SJSA1 (cell line): ENCODE measurements at regions not wholly inside any gene's neighbourhood (a gene's known extent, or its start where the extent isn't known, plus 50 kb on each side); places are given as distances from the start of the nearest gene placed in this dataset.
"Not testable (repeated sequence)": the region's sequence is repeated elsewhere in the genome, so short reads cannot be mapped to it uniquely, and the experiment has no call there.

Experiments used
- DNase-seq, 2 experiments: peaks; one replicate each; pipeline ENCODE4 v3.0.0-alpha.2; 2015 to 2020; ENCODE audit warnings: low spot score in 2 of 2, low read depth in 1 of 2
- H3K27ac ChIP-seq: fragments of 250-450 bp; sonication (Bioruptor Pico); 2 replicates; pipeline ENCODE4 v1.5.1; 2020; ENCODE audit warnings: mild to moderate bottlenecking, moderate library complexity
- H3K27me3 ChIP-seq: fragments of 250-450 bp; sonication (Bioruptor Pico); replicated peaks from 2 replicates; pipeline ENCODE4 v1.5.1; 2020; ENCODE audit warnings: mild to moderate bottlenecking, moderate library complexity
- H3K36me3 ChIP-seq: fragments of 250-450 bp; sonication (Bioruptor Pico); 2 replicates; pipeline ENCODE4 v1.5.1; 2020; ENCODE audit warnings: mild to moderate bottlenecking
- H3K4me1 ChIP-seq: fragments of 250-450 bp; sonication (Bioruptor Pico); replicated peaks from 2 replicates; pipeline ENCODE4 v1.6.1; 2021; ENCODE audit warnings: mild to moderate bottlenecking
- H3K4me3 ChIP-seq: fragments of 250-450 bp; sonication (Bioruptor Pico); 2 replicates; pipeline ENCODE4 v1.5.1; 2020; ENCODE audit warnings: mild to moderate bottlenecking
- H3K9me3 ChIP-seq: fragments of 250-450 bp; sonication (Bioruptor Pico); replicated peaks from 2 replicates; pipeline ENCODE4 v1.5.1; 2020; ENCODE audit warnings: mild to moderate bottlenecking

GRCh38 chr14:28301179-28301578 lies 465.4 kb upstream of the FOXG1 start:
- no peaks in the 10 kb centered on the region for H3K9me3 ChIP-seq
- H3K36me3 ChIP-seq: no peaks in the 10 kb centered on the region
- no peaks in the 10 kb centered on the region for H3K4me1 ChIP-seq
- no peak overlapping the region for H3K27ac ChIP-seq
- H3K27me3 ChIP-seq: no peaks in the 10 kb centered on the region
- DNase-seq: no peak
- H3K4me3 ChIP-seq: no peak overlapping the region

GRCh38 chr14:28303248-28303647 lies 463.3 kb upstream of the FOXG1 start:
- Histone ChIP-seq H3K9me3 (no peaks in the 10 kb centered on the region), H3K4me1 (no peaks in the 10 kb centered on the region; the same call in none of the 2 replicates), H3K4me3 (no peak overlapping the region), H3K27ac (no peak overlapping the region), H3K36me3 (no peaks in the 10 kb centered on the region), H3K27me3 (no peaks in the 10 kb centered on the region)
- no peak for DNase-seq

DNA sequence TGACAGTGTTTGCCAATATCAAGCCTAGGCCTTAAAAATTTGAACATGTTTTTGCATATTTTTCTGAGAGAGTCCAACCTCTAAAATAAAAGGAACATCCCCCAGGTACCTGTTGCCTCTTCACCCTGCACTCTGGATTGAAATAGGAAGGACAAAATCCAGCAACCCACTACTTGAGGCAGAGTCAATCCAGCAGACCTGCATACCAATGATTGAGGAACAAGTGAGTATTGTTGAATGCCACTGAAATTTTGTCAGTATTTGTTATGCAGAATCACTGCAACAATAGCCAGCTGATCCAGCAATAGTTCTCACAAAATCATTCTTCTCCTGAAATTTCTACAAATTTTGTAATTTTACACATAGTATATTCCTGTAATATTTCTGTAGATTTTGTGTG lies 460.6 kb upstream of the FOXG1 start:
- Histone ChIP-seq H3K27ac (no peak overlapping the region), H3K4me1 (peaks cover 4% of the 10 kb centered on the region), H3K4me3 (no peak overlapping the region), H3K9me3 (no peaks in the 10 kb centered on the region), H3K27me3 (no peaks in the 10 kb centered on the region), H3K36me3 (no peaks in the 10 kb centered on the region)
- no peak for DNase-seq

- H3K27ac ChIP-seq: no peak overlapping the region
- no peak overlapping the region for H3K4me3 ChIP-seq
- no peaks in the 10 kb centered on the region for H3K36me3 ChIP-seq
- no peaks in the 10 kb centered on the region for H3K27me3 ChIP-seq
- peaks cover 4% of the 10 kb centered on the region for H3K4me1 ChIP-seq
- H3K9me3 ChIP-seq: no peaks in the 10 kb centered on the region
- DNase-seq: no peak
These were observed 459.1 kb upstream of the FOXG1 start for GRCh38 chr14:28307506-28307905.

GRCh38 chr14:28308734-28309133 lies 457.9 kb upstream of the FOXG1 start:
- Histone ChIP-seq H3K4me1 (peaks cover 4% of the 10 kb centered on the region), H3K27ac (no peak overlapping the region), H3K9me3 (no peaks in the 10 kb centered on the region), H3K27me3 (no peaks in the 10 kb centered on the region), H3K36me3 (no peaks in the 10 kb centered on the region), H3K4me3 (no peak overlapping the region)
- DNase-seq: peak in 1 of 2 experiments; percentile 10

DNA sequence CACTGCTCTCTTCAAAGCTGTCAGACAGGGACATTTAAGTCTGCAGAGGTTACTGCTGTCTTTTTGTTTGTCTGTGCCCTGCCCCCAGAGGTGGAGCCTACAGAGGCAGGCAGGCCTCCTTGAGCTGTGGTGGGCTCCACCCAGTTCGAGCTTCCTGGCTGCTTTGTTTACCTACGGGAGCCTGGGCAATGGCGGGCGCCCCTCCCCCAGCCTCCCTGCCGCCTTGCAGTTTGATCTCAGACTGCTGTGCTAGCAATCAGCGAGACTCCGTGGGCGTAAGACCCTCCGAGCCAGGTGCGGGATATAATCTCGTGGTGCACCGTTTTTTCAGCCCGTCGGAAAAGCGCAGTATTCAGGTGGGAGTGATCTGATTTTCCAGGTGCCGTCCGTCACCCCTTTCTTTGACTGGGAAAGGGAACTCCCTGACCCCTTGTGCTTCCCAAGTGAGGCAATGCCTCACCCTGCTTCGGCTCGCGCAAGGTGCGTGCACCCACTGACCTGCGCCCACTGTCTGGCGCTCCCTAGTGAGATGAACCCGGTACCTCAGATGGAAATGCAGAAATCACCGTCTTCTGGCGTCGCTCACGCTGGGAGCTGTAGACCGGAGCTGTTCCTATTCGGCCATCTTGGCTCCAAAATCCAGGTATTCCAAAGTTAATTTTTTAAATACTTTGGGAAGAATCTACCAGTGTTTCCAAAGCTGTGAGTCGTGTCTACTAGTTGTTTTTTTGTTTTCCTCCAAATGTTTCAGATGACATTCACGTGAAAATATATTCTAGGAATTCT lies 448.5 kb upstream of the FOXG1 start:
- H3K4me3 ChIP-seq, H3K4me1 ChIP-seq, DNase-seq, H3K27ac ChIP-seq, H3K9me3 ChIP-seq, H3K27me3 ChIP-seq, H3K36me3 ChIP-seq: not testable (repeated sequence)

DNA sequence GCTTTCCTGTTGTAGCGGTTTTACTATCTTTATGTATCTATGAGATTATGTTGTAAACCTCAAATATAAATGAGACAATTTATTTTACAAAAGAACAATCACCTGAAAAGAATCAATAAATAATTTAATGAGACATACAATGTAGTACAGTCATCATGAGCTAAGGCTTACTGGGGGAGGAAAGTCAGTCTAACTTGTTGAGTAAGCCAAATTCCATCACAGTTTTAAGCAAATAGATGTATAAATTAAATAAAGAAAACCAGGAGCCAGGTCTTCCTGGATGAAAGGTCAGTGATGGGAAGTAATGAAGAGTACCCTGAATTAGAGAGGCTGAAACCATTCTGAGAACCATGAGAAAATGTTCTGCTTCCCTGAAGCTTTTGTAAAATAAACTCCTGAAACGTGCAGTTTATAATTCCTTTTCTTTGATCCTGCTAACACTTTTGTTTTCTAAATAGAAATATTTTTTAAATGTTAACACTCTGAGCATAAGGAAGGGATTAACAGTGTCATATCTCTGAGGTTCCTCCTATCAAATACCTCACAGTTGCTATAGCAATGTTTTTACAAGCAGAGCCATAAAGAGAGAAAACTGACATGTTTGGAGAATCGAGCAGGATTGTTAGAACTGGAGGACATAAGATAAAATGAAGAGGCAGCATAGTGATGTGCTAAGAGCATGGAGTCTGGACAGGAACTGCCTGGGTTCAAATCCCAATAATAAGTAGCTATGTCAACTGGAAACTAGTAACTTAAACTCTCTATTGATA lies 444.9 kb upstream of the FOXG1 start:
- Histone ChIP-seq H3K4me3 (no peak overlapping the region), H3K27me3 (no peaks in the 10 kb centered on the region), H3K27ac (no peak overlapping the region), H3K9me3 (no peaks in the 10 kb centered on the region), H3K4me1 (no peaks in the 10 kb centered on the region), H3K36me3 (no peaks in the 10 kb centered on the region)
- DNase-seq: no peak

DNA sequence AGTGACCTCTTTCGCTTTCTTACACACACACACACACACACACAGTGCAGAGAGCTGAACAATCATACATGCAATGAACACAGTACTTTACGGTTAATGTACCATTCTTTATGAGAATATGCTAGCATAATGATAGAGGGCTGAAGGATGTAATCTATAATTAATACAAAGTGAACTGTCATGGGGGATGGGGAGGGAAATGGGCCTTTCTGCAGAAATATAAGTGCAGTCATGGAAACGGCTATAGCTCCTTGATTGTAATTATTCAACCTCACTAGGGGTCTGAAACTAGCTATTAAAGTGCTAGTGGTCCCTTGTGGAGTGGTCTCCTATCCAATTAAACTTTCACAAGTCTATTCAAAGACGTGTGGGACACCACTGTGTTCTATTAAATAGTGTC lies 443.2 kb upstream of the FOXG1 start:
- H3K36me3 ChIP-seq: no peaks in the 10 kb centered on the region
- H3K9me3 ChIP-seq: no peaks in the 10 kb centered on the region
- no peak for DNase-seq
- H3K27me3 ChIP-seq: no peaks in the 10 kb centered on the region
- H3K27ac ChIP-seq: no peak overlapping the region
- no peaks in the 10 kb centered on the region for H3K4me1 ChIP-seq
- H3K4me3 ChIP-seq: no peak overlapping the region

GRCh38 chr14:28323951-28324741 lies 442.4 kb upstream of the FOXG1 start:
- Histone ChIP-seq H3K27me3 (no peaks in the 10 kb centered on the region), H3K36me3 (no peaks in the 10 kb centered on the region), H3K9me3 (no peaks in the 10 kb centered on the region), H3K4me3 (no peak overlapping the region), H3K27ac (no peak overlapping the region), H3K4me1 (no peaks in the 10 kb centered on the region)
- DNase-seq: no peak

DNA sequence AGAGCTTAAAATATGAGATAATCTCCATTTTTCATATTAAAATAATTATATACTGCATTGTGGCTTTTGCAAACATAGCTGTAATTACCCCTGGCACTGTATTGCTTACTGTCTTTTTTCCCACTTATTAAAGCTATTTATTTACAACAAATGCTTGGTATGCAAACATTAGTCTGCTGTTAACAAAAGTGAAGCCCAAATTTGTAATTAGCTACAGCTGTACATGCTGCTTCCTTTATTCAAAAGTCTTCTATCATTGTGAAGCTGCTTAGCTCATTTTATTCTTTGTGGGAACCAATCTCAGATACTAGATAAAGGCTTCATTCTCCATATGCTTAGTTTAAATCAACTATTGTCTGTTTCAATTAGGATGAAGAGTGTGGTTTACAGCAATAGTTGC lies 425.8 kb upstream of the FOXG1 start:
- Histone ChIP-seq H3K4me1 (no peaks in the 10 kb centered on the region), H3K36me3 (no peaks in the 10 kb centered on the region), H3K4me3 (no peak overlapping the region), H3K27me3 (no peaks in the 10 kb centered on the region), H3K9me3 (0 out of 2 replicates have a peak, but pooled peaks cover 2% of the 10 kb centered on the region), H3K27ac (no peak overlapping the region)
- no peak for DNase-seq

- H3K36me3 ChIP-seq: no peaks in the 10 kb centered on the region
- no peaks in the 10 kb centered on the region for H3K27me3 ChIP-seq
- H3K4me3 ChIP-seq: no peak overlapping the region
- H3K4me1 ChIP-seq: no peaks in the 10 kb centered on the region
- no peaks in the 10 kb centered on the region for H3K9me3 ChIP-seq
- H3K27ac ChIP-seq: no peak overlapping the region
- no peak for DNase-seq
These were observed 422.2 kb upstream of the FOXG1 start for GRCh38 chr14:28344381-28344780.

DNA sequence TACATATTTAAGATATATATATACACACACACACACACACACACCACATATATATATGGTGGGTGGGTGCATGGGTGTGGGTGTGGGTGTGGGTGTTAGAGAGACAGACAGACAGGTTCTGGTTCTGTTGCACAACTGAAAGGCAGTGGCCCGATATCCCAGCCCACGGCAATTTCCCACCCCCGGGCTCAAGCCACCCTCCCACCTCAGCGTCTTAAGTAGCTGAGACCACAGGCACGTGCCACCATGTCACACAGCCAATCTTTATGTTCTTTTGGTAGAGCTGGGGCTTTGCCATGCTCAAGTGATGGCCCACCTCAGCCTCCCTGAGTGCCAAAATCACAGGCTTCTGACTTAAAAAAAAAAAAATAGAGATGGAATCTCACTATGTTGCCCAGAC lies 417.8 kb upstream of the FOXG1 start:
- no peaks in the 10 kb centered on the region for H3K36me3 ChIP-seq
- H3K4me3 ChIP-seq: no peak overlapping the region
- no peaks in the 10 kb centered on the region for H3K27me3 ChIP-seq
- H3K27ac ChIP-seq: no peak overlapping the region
- DNase-seq: no peak
- no peaks in the 10 kb centered on the region for H3K9me3 ChIP-seq
- H3K4me1 ChIP-seq: no peaks in the 10 kb centered on the region

GRCh38 chr14:28356819-28357218 lies 409.8 kb upstream of the FOXG1 start:
- H3K27me3 ChIP-seq: no peaks in the 10 kb centered on the region
- H3K27ac ChIP-seq: no peak overlapping the region
- no peak overlapping the region for H3K4me3 ChIP-seq
- no peak for DNase-seq
- H3K4me1 ChIP-seq: no peaks in the 10 kb centered on the region
- H3K9me3 ChIP-seq: no peaks in the 10 kb centered on the region
- H3K36me3 ChIP-seq: no peaks in the 10 kb centered on the region

- Histone ChIP-seq H3K4me3 (no peak overlapping the region), H3K9me3 (no peaks in the 10 kb centered on the region), H3K36me3 (no peaks in the 10 kb centered on the region), H3K27me3 (no peaks in the 10 kb centered on the region), H3K4me1 (no peaks in the 10 kb centered on the region), H3K27ac (no peak overlapping the region)
- no peak for DNase-seq
These were observed 405.1 kb upstream of the FOXG1 start for GRCh38 chr14:28361486-28361885.
